Middle frontal gyrus (tissue), 1 donor: ENCODE measurements at regions not wholly inside any gene's neighbourhood (a gene's known extent, or its start where the extent isn't known, plus 50 kb on each side); places are given as distances from the start of the nearest gene placed in this dataset.
"Not testable (repeated sequence)": the region's sequence is repeated elsewhere in the genome, so short reads cannot be mapped to it uniquely, and the experiment has no call there.

Experiments
- DNase-seq: peaks from one replicate; pipeline ENCODE4 v3.0.0-alpha.2; 2015; ENCODE audit warnings: low spot score; ENCODE audit errors: extremely low spot score

DNA sequence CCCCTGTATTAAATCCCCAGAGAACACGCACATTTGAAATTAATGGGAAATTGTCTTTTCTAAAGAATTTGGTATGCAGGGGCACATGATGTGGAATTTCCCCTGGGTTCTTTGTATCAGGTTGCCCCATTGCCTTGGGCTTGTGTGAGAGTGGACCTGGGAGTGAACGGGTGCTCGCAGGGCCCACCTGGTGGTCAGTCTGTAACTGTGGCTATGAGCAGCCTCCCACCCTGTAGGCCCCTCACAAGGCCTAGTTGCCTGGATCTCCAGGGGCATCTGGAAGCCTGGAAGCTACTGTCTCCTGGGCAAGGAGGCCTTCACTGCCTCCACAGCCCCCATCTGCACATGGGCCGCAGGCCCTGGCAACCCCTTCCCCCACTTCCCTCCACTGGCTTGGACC lies 96.7 kb downstream of the SLC25A47 start:
- DNase-seq, result no peak

- no peak for DNase-seq
These were observed 98.8 kb downstream of the SLC25A47 start for GRCh38 chr14:100421756-100422470.

DNA sequence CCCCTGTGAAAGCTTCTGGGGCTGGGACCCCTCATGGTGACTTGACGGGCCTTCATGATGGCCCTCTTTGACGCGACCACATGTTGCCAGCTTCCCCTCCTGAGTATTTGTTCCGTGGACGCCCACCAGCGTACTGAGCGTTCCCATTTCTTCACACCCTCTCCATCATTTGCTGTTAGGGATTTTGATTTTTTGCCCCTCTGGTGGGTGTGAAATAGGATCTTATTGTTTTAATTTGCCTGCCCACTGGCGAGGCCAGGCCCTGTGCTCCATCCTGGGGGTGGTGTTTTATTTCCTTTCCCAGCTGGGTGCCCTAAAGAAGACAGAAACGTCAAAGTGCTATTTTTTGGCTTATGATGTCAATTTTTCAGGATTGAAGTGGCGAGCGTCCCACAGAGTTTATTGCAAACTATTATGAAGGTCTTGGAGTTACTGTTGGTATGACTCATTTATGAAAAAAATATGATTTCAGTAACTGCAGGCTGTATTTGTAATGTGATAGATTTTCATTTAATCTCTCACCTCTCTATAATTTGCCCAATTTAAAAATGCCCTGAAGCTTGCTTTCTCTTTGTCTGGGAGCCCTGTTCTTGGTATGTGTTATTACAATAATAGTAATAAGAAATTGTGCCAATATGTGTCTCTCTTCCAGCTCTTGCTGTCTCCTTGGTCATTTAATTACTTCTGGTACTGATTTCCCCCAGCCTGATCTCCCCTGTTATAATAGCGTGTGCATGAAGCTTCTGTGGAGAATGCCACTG lies 99.6 kb downstream of the SLC25A47 start:
- DNase-seq, result no peak

DNA sequence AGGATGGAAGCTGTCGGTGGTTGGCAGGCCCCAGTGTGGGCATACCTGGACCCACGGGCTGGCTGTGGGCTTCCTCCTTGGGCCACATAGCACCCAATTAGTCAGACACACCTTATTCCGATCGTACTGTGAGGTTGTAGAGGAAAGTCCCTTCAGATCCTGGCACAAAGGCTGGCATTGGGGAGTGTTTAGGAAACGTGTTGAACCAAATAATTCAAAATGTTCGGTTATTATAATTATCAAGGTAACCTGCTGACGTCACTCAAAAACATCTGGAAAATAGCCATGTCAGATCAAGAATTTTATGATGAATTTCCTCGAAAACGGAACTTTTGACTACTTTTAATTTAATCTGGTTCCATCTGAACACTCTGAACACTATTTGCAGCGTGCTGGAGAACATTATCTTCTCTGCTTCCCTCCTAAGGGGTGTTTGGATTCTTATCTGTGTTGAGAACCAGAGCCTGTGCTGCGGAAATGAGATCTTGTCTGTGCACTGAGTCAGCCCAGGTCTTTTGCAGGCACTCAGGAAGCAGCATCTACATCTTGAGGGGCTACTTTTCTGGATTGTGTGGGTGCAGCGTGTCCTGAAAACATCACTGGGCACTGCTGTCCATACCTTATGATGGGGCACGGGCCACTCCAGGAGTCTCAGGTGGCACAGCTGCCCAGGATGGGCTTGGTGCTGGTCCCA lies 100.3 kb downstream of the SLC25A47 start:
- no peak for DNase-seq

DNA sequence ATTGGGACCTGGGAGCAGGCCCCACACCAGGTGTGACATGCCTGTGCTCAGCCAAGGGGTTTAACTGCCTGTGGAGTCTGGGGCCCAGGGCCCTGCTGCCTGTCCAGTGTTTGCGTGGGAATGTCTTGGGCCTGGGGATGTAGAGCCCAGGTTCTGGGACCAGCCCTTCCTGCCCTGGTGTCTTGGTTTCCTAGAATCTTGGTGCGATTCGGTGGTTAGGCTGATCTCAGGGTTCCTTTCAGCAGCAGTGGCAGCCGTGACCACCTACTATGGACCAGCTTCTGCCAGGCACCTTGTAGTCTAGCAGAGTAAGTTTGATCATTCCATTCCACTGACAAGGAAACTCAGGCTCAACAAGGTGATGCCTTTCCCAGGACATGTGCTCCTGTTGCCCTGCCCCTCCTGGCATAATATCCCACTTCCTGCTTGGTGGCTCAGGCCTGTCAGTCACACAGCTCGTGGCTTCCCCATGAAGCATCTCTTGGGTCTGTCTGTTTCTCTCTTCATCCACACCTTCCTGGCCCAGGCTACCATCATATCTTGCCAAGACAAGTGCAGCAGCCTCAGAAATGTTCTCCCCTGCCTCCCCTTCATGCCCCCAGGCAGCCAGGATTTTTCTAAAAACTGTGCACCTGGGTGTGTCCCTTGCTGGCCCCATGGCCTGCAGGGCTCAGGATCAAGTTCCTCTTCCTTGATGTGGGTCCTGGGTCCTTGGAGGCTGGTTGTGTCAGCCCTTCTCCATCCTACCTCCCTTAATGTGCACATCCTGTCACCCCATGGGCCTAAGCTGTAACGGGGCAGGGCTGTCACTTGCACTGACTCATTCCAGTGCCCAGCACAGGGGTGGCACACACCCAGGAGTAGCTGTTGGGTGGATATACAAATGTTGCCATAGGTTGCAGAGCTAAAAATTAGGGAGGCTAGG lies 101.6 kb downstream of the SLC25A47 start:
- DNase-seq, result no peak

DNA sequence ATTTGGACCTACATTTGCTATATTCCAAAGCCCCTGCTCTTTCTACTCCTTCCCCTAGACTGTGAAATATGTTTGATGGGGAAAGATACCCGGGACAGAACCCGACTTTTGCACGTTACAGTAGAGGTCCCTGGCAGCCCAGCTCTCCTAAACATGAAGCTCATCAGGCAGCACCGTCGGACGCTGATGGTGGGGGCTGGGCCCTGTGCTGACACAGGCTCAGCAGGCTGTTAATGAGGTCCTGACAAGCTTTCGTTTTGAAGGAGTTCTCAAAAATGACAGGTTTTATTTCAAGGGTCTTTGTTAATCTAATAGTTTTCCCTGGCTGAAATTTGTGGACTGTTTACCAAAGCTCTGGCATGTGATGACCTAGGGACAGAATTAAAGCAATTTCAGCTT lies 102.3 kb downstream of the SLC25A47 start:
- DNase-seq, result no peak

DNA sequence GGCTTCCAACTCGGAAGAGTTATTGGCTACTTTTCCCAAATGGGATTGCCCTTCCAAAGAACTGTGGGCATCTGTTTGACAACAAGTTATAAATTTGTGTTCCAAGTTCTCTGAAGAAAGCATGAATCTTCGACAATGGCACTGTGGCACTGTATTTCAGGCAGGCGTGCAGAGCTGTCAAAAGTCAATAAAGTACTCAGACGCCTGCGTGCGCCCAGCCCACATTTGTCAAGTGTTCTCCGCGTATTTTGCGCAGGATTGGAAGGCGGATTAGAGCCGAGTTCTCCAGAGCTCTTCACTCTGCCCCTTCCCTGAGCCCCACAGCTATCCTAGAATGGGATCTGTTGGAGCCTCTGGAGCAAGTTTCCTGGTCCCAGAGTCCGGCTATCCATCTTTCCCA lies 103.2 kb downstream of the SLC25A47 start:
- DNase-seq, result no peak

- no peak for DNase-seq
These were observed 104.0 kb downstream of the SLC25A47 start for GRCh38 chr14:100427166-100427565.

DNA sequence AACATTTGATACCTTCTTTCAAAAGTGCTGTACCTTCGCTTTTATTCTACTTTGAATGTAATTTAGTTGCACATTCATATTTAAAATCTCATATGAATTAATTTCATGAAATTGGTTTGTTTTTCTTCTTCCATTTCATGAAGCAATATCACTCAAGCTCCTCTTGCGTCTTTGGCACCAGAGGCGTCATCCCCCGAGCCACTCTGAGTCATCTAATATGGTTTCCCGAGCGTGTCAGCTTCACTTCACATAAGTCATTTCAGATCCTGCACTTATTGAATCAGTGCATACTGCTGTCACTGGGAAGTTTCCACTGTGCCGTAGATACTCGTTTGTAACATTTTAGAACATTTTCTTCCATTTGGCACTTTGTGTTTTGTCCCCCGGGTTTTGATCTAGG lies 105.6 kb downstream of the SLC25A47 start:
- DNase-seq, result no peak

DNA sequence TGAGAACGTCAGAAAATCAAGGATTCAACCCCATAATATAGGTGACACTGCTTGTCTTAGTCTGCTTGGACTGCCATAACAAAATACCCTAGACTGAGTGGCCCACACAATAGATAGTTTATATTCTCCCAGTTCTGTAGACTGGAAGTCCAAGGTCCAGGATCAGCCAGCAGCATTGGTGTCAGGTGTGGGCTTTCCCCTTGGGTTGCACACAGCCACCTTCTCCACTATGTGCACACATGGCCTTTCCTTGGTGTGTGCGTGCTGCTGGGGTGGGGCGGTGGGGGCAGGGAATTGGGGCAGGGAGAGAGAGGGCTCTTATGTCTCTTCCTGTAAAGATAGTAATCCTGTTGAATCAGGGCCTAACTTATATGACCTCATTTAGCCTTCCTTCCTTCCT lies 106.4 kb downstream of the SLC25A47 start:
- no peak for DNase-seq

DNA sequence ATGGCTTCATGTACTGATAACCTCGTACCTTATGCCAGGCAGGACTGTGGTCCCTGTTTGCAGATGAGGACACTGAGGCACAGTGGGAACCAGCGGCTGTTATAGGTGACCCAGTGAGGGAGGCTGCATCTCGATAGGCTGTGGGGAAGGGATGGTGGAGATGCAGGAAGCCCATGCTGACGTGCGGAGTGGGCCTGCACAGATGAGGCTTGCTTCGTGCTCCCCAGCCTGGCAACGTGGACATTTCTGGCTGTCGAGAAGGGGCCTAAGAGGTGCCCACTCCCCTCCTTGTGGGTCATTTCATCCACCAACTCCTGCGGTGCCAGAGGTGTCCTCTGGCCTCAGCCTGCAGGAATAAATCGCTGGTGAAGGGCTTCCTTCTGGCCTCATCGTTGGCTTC lies 107.4 kb downstream of the SLC25A47 start:
- no peak for DNase-seq

- DNase-seq, result not testable (repeated sequence)
These were observed 108.3 kb downstream of the SLC25A47 start for GRCh38 chr14:100431461-100431860.

DNA sequence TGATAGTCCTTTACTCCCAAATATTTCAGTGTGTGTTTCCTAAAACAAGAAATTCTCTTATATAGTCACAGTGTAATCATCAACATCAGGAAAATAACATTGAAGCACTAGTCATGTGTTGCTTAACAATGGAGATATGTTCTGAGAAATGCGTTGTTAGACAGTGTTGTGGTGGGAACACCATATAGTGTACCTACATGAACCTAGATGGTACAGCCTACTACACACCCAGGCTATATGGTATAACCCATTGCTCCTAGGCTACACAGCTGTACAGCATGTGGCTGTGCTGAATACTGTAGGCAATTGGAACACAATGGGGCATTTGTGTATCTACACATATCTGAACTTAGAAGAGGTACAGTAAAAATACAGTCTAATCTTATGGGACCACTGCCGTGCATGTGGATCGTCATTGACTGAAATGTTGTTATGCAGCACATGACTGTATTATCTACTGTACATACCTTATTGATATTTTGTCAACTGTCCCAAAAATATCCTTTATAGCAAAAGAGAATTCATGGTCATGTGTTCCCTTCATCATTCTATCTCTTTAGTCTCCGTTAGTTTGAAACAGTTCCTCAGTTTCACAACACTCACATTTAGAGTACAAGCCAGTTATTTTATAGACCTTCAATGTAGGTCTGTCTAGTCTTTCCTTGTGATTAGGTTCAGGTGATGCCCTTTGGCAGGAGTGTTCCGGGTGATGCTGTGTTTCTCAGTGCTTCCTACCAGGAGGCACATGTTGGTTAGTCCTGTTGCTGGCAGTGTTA lies 109.7 kb downstream of the SLC25A47 start:
- no peak for DNase-seq

GRCh38 chr14:100433428-100433814 lies 110.3 kb downstream of the SLC25A47 start:
- no peak for DNase-seq

GRCh38 chr14:100434033-100434601 lies 111.0 kb downstream of the SLC25A47 start:
- no peak for DNase-seq

DNA sequence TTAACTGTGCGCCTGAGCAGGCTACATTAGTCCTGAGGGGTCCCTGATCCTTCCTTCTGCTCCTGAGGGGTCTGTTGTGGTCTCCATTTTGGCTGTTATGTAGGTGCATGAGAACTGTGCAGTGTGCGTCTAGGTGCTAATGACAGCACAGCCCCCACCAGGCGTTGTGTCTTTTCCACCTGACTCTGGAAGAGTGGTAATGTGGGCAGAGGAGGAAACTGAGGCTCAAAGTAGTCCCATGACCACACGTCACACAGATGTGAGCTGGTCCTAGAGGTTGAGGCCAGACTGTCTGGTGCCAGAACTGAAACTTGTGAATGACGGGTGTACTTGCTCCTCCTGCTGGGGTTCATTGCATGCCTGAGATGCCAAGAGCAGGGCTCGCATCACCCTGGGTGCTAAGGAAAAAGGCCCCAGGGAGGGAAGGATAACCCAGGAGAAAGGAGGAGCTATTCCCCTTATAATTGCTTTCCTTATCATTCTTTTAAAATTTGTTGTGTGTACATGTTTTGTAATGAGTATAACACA lies 111.8 kb downstream of the SLC25A47 start:
- no peak for DNase-seq

GRCh38 chr14:100435459-100435858 lies 112.3 kb downstream of the SLC25A47 start:
- no peak for DNase-seq

GRCh38 chr14:100436745-100437406 lies 113.7 kb downstream of the SLC25A47 start:
- no peak for DNase-seq

DNA sequence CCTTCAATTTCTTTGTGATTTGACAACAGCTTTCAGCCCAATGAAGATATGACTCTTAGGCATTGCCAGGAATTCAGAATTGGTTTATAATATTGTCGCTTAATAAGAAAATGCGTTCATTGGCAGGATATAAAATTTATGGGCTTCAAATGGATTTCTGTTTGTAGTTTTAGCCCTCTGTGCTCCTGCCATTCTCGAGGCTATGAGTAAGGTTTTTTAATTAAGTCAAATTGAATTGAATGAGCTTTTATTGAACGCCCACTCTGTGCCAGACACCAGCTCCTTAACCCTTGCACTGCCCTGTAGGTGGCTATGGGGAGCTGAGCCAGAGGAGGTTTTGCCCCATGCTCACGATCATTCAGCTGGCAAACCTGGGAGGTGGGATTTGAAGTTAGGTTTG lies 115.1 kb downstream of the SLC25A47 start:
- DNase-seq, result no peak
